B cell (primary cell): ENCODE measurements at regions not wholly inside any gene's neighbourhood (a gene's known extent, or its start where the extent isn't known, plus 50 kb on each side); places are given as distances from the start of the nearest gene placed in this dataset.

ENCODE experiments used
- ATAC-seq: fragments of 200-7000 bp; cut with Tn5 transposase; one replicate; pipeline ENCODE4 v1.10.0; 2021; ENCODE audit warnings: low read depth, mild to moderate bottlenecking, moderate number of reproducible peaks, moderate library complexity
- CTCF ChIA-PET: fragments of 350-600 bp; sonication (Branson Sonifier 250); formaldehyde crosslinking; loops from one replicate; lab custom pipeline; 2021; ENCODE audit warnings: antibody characterized with exemption, inconsistent platforms; lab: Charles Lee
- POLR2A ChIA-PET: fragments of 350-600 bp; sonication (Branson Sonifier 250); formaldehyde crosslinking; loops from one replicate; lab custom pipeline; 2021; ENCODE audit warnings: antibody characterized with exemption; lab: Charles Lee
- DNase-seq: peaks from one replicate; pipeline ENCODE4 v3.0.0; 2013
- H2AFZ ChIP-seq: 2 replicates; pipeline ENCODE4 v1.6.1; 2012; ENCODE audit warnings: mild to moderate bottlenecking, low read depth, low read length; ENCODE audit not compliant: insufficient read depth, poor library complexity, severe bottlenecking
- H3K27ac ChIP-seq, 2 donors: 1 replicate in 1 of 2; 2 replicates in 1 of 2; pipeline ENCODE4 v1.5.1; 2012 to 2013; ENCODE audit warnings: low read length in 2 of 2, mild to moderate bottlenecking in 2 of 2, moderate library complexity in 1 of 2
- H3K27me3 ChIP-seq, 4 experiments: fragments of 200-600 bp in 1 of 4; sonication (generic) in 1 of 4; replicated peaks in 1 of 4; 1 replicate in 2 of 4; 2 replicates in 2 of 4; pipeline versions ENCODE4 v1.6.1 to v1.7.0; 2013 to 2016; ENCODE audit warnings: low read length in 3 of 4, mild to moderate bottlenecking in 2 of 4, mixed read lengths in 1 of 4, moderate library complexity in 1 of 4; ENCODE audit not compliant: insufficient read depth in 4 of 4, control insufficient read depth in 3 of 4; ENCODE audit errors: control extremely low read depth in 1 of 4
- H3K36me3 ChIP-seq, 2 experiments: replicated peaks in 1 of 2; 1 replicate in 1 of 2; 2 replicates in 1 of 2; pipeline versions ENCODE4 v1.6.1 to v1.7.1; 2013; ENCODE audit warnings: low read length in 1 of 2; ENCODE audit not compliant: insufficient read depth in 2 of 2, control insufficient read depth in 1 of 2; ENCODE audit errors: control extremely low read depth in 1 of 2, extremely low read depth in 1 of 2
- H3K4me1 ChIP-seq, 2 donors: fragments of 200-600 bp in 1 of 2; sonication (generic) in 1 of 2; 1 replicate in 1 of 2; 2 replicates in 1 of 2; pipeline versions ENCODE4 v1.5.1 to v1.6.1; 2013 to 2017; ENCODE audit warnings: low read length in 2 of 2; ENCODE audit not compliant: control insufficient read depth in 2 of 2, insufficient read depth in 2 of 2
- H3K4me2 ChIP-seq: replicated peaks from 2 replicates; pipeline ENCODE3; 2012; ENCODE audit warnings: mild to moderate bottlenecking, low read depth, low read length; ENCODE audit not compliant: poor library complexity, severe bottlenecking
- H3K4me3 ChIP-seq, 5 experiments: fragments of 200-600 bp in 1 of 5; sonication (generic) in 1 of 5; 1 replicate in 3 of 5; 2 replicates in 2 of 5; pipeline versions ENCODE4 v1.5.1 to v1.7.0; 2011 to 2016; ENCODE audit warnings: low read length in 4 of 5, mild to moderate bottlenecking in 4 of 5, low read depth in 2 of 5, control low read depth in 1 of 5, moderate library complexity in 1 of 5; ENCODE audit not compliant: insufficient read depth in 1 of 5; ENCODE audit errors: control extremely low read depth in 1 of 5, extremely low read depth in 1 of 5
- H3K79me2 ChIP-seq: fragments of 200-600 bp; sonication (generic); one replicate; pipeline ENCODE4 v1.6.0; 2016; ENCODE audit warnings: low read length; ENCODE audit not compliant: control insufficient read depth, insufficient read depth
- H3K9ac ChIP-seq: fragments of 200-600 bp; sonication (generic); 2 replicates; pipeline ENCODE4 v1.6.1; 2017; ENCODE audit warnings: mild to moderate bottlenecking, low read length, moderate library complexity
- H3K9me3 ChIP-seq, 3 donors: one replicate each; pipeline versions ENCODE4 v1.6.1 to v1.7.1; 2013; ENCODE audit warnings: low read length in 2 of 3; ENCODE audit not compliant: control insufficient read depth in 2 of 3, insufficient read depth in 1 of 3; ENCODE audit errors: control extremely low read depth in 1 of 3
- H4K20me1 ChIP-seq: 2 replicates; pipeline ENCODE4 v1.6.0; 2012; ENCODE audit warnings: mild to moderate bottlenecking, low read length; ENCODE audit not compliant: insufficient read depth, control insufficient read depth, poor library complexity, severe bottlenecking
- H3K27ac Mint-ChIP-seq: one replicate; pipeline ENCODE4 v1.8.0; 2021; ENCODE audit warnings: mixed read lengths
- H3K27me3 Mint-ChIP-seq: one replicate; pipeline ENCODE4 v1.8.0; 2021; ENCODE audit warnings: mixed read lengths
- H3K4me1 Mint-ChIP-seq: one replicate; pipeline ENCODE4 v1.8.0; 2021; ENCODE audit warnings: mixed read lengths
- H3K4me3 Mint-ChIP-seq: one replicate; pipeline ENCODE4 v1.8.0; 2021; ENCODE audit warnings: mixed read lengths
- H3K9me3 Mint-ChIP-seq: one replicate; pipeline ENCODE4 v1.8.0; 2022; ENCODE audit warnings: mixed read lengths; ENCODE audit not compliant: insufficient read depth
- EZH2 ChIP-seq: IDR thresholded peaks from 2 replicates; pipeline ENCODE4 v1.6.1; 2012; ENCODE audit warnings: borderline replicate concordance, low read depth, mild to moderate bottlenecking, moderate library complexity, low read length; ENCODE audit not compliant: insufficient read depth, poor library complexity, severe bottlenecking
- WGBS: methylation state at CpG from one replicate; pipeline ENCODE4 v1.1.5; 2013; ENCODE audit warnings: missing lambda C conversion rate; ENCODE audit not compliant: insufficient coverage; 5-methylcytosine and 5-hydroxymethylcytosine counted together
- intact Hi-C: fragments of 100-400 bp; cut with micrococcal nuclease; formaldehyde crosslinking; loops from one replicate; pipeline ENCODE4 v1.10.0; 2022
- TF ChIP-seq, protein P1 (sequence below): fragments of 200-600 bp; IDR thresholded peaks from one replicate; pipeline ENCODE4 v1.8.0; 2022; ENCODE audit warnings: antibody characterized with exemption, mild to moderate bottlenecking

DNA sequence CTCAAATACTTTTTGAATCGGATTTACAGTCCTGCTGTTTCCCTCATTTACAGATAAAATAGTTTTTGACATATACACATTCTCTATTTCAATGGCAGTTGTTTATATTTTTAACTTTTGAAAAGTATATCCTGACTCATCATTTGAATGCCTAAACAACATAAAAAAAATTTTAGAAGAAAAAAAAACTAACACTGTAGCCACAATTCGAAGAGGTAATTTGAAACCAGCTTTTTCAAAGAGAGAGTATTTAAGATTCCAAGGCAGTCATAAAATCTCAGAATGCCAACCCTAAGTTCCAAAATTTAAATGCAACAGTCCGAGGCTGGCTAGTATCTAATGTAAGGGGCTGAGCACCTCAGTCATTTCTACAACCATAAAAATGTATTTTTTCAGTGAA is 626.8 kb downstream of the DNAH5 start:
- intact Hi-C loops: no loop called here
- Histone ChIP-seq H3K4me1 (no peaks in the 10 kb centered on the region), H3K9me3 (no peaks in the 10 kb centered on the region), H4K20me1 (no peaks in the 10 kb centered on the region), H3K9ac (no peak overlapping the region), H3K27ac (no peak overlapping the region), H3K4me3 (no peak overlapping the region), H2AFZ (no peak overlapping the region), H3K4me2 (no peak overlapping the region), H3K79me2 (no peaks in the 10 kb centered on the region), H3K27me3 (no peaks in the 10 kb centered on the region), H3K36me3 (no peaks in the 10 kb centered on the region)
- CTCF ChIA-PET: no interaction called here
- no CpG with 5 or more reads among the region's 3 CpGs for WGBS
- no peaks in the 10 kb centered on the region for H3K4me1 Mint-ChIP-seq
- ATAC-seq: no peak
- POLR2A ChIA-PET: no interaction called here
- H3K4me3 Mint-ChIP-seq: no peak overlapping the region
- no peak for DNase-seq
- no peak overlapping the region for H3K27ac Mint-ChIP-seq
- no peak for TF ChIP-seq EZH2
- TF ChIP-seq, protein P1, sequence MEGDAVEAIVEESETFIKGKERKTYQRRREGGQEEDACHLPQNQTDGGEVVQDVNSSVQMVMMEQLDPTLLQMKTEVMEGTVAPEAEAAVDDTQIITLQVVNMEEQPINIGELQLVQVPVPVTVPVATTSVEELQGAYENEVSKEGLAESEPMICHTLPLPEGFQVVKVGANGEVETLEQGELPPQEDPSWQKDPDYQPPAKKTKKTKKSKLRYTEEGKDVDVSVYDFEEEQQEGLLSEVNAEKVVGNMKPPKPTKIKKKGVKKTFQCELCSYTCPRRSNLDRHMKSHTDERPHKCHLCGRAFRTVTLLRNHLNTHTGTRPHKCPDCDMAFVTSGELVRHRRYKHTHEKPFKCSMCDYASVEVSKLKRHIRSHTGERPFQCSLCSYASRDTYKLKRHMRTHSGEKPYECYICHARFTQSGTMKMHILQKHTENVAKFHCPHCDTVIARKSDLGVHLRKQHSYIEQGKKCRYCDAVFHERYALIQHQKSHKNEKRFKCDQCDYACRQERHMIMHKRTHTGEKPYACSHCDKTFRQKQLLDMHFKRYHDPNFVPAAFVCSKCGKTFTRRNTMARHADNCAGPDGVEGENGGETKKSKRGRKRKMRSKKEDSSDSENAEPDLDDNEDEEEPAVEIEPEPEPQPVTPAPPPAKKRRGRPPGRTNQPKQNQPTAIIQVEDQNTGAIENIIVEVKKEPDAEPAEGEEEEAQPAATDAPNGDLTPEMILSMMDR: no peak
- no peaks in the 10 kb centered on the region for H3K9me3 Mint-ChIP-seq
- no peaks in the 10 kb centered on the region for H3K27me3 Mint-ChIP-seq

DNA sequence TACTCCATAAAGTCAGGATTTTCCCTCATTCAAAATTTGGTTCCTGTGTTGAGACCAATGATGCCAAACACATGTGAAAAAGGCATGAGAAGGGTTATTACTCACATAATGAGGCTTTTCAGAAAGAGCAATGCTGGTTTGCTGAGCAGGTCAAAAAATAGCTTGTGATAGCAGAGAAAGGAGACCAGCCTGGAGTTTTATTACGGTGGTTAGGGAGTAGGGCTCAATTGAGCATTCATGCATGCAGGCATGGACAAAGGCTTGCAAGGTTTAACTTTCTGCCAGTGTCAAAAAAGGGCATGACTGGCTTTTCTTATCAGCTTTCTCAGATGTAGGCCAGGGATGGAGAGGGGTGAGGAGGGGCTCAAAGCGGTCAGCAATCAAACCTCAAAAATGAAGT is 628.3 kb downstream of the DNAH5 start:
- TF ChIP-seq EZH2: no peak
- TF ChIP-seq, protein P1: no peak
- H3K4me3 ChIP-seq: no peak overlapping the region
- ChIA-PET CTCF (no interaction called here), POLR2A (no interaction called here)
- H3K4me1 Mint-ChIP-seq: no peaks in the 10 kb centered on the region
- no peaks in the 10 kb centered on the region for H3K27me3 Mint-ChIP-seq
- H3K27ac Mint-ChIP-seq: no peak overlapping the region
- no peaks in the 10 kb centered on the region for H4K20me1 ChIP-seq
- no peaks in the 10 kb centered on the region for H3K27me3 ChIP-seq
- no peaks in the 10 kb centered on the region for H3K9me3 Mint-ChIP-seq
- no peak overlapping the region for H3K27ac ChIP-seq
- H3K4me3 Mint-ChIP-seq: no peak overlapping the region
- no peaks in the 10 kb centered on the region for H3K4me1 ChIP-seq
- H3K9ac ChIP-seq: no peak overlapping the region
- H3K79me2 ChIP-seq: no peaks in the 10 kb centered on the region
- 83% methylated on average over 1 of the region's 2 CpGs for WGBS
- DNase-seq (no peak), ATAC-seq (no peak)
- no peaks in the 10 kb centered on the region for H3K9me3 ChIP-seq
- intact Hi-C loops: no loop called here
- no peak overlapping the region for H3K4me2 ChIP-seq
- H3K36me3 ChIP-seq: no peaks in the 10 kb centered on the region
- no peak overlapping the region for H2AFZ ChIP-seq
